Spinal cord (tissue), 9 donors: ENCODE measurements at regions not wholly inside any gene's neighbourhood (a gene's known extent, or its start where the extent isn't known, plus 50 kb on each side); places are given as distances from the start of the nearest gene placed in this dataset.
A peak's percentile ranks its signal among the peaks of the same experiment; 100 is the strongest.

Experiments
- DNase-seq, 6 donors: peaks; one replicate each; pipeline versions ENCODE4 v3.0.0 to v3.0.0-alpha.2; 2013 to 2015; ENCODE audit warnings: low spot score in 6 of 6, low read depth in 4 of 6
- H3K27ac ChIP-seq: one replicate; pipeline ENCODE4 v1.5.1; 2013; ENCODE audit warnings: low read depth, low read length, control low read depth
- H3K27me3 ChIP-seq: one replicate; pipeline ENCODE4 v1.6.1; 2013; ENCODE audit warnings: low read length; ENCODE audit not compliant: control insufficient read depth, insufficient read depth
- H3K36me3 ChIP-seq: one replicate; pipeline ENCODE4 v1.6.1; 2013; ENCODE audit warnings: low read length; ENCODE audit not compliant: control insufficient read depth, insufficient read depth
- H3K4me1 ChIP-seq: one replicate; pipeline ENCODE4 v1.6.1; 2013; ENCODE audit warnings: low read length; ENCODE audit not compliant: control insufficient read depth, insufficient read depth
- H3K4me3 ChIP-seq: one replicate; pipeline ENCODE4 v1.5.1; 2013; ENCODE audit warnings: low read depth, low read length, control low read depth
- H3K9me3 ChIP-seq: one replicate; pipeline ENCODE4 v1.6.1; 2013; ENCODE audit warnings: low read length; ENCODE audit not compliant: control insufficient read depth, insufficient read depth
- WGBS: methylation state at CpG from one replicate; pipeline ENCODE4 v1.1.5; 2013; ENCODE audit warnings: missing lambda C conversion rate; ENCODE audit not compliant: insufficient coverage; 5-methylcytosine and 5-hydroxymethylcytosine counted together
- donor health status: healthy.

GRCh38 chr14:44567997-44568396, 60.9 kb upstream of the FSCB start:
- H3K4me3 ChIP-seq: no peak overlapping the region

GRCh38 chr14:44565968-44566367, 58.9 kb upstream of the FSCB start:
- no peak overlapping the region for H3K4me3 ChIP-seq
- H3K36me3 ChIP-seq: no peaks in the 10 kb centered on the region
- no peaks in the 10 kb centered on the region for H3K27me3 ChIP-seq
- H3K4me1 ChIP-seq: no peaks in the 10 kb centered on the region
- peak in 1 of 6 donors; percentile 5 for DNase-seq
- H3K9me3 ChIP-seq: peaks cover 3% of the 10 kb centered on the region
- H3K27ac ChIP-seq: no peak overlapping the region

More at GRCh38 chr14:44567997-44568396, 60.9 kb upstream of the FSCB start:
- no peaks in the 10 kb centered on the region for H3K4me1 ChIP-seq
- H3K36me3 ChIP-seq: no peaks in the 10 kb centered on the region
- H3K27ac ChIP-seq: no peak overlapping the region
- WGBS: 73% methylated on average over 1 of the region's 1 CpG
- no peaks in the 10 kb centered on the region for H3K27me3 ChIP-seq
- peaks cover 3% of the 10 kb centered on the region for H3K9me3 ChIP-seq
- DNase-seq: no peak

GRCh38 chr14:44564908-44565307, 57.8 kb upstream of the FSCB start:
- Histone ChIP-seq H3K9me3 (no peaks in the 10 kb centered on the region), H3K36me3 (no peaks in the 10 kb centered on the region), H3K27ac (no peak overlapping the region), H3K4me3 (no peak overlapping the region), H3K4me1 (no peaks in the 10 kb centered on the region), H3K27me3 (no peaks in the 10 kb centered on the region)
- DNase-seq: no peak
- WGBS: 86% methylated on average over 1 of the region's 2 CpGs
